ENCODE measurements at regions not wholly inside any gene's neighbourhood (a gene's known extent, or its start where the extent isn't known, plus 50 kb on each side); places are given as distances from the start of the nearest gene placed in this dataset.

DNA sequence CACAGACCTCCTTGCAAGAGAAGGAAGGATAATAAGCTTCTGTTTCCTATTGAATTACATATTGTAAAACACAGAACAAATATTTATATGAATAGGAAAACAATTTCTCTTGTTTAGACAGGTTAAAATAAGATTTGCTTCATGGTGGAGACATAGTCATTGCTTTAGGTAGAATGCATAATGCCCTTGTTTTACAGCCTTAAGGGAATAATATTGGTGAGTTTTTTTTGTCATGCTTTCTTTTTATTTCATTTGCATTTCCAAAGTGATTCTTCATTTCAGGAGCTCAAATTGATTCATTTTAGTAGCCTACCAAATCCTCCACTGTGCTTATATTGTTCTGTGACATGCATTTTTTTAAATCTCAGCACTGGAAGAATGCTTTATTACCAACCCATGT, 690.7 kb downstream of the OLFM4 start:
- Histone ChIP-seq H2AFZ (ENCODE audit: low read length, unreplicated experiment) (no peak overlapping the region), H3K4me3 (ENCODE audit: low read depth, low read length) (no peak overlapping the region)

DNA sequence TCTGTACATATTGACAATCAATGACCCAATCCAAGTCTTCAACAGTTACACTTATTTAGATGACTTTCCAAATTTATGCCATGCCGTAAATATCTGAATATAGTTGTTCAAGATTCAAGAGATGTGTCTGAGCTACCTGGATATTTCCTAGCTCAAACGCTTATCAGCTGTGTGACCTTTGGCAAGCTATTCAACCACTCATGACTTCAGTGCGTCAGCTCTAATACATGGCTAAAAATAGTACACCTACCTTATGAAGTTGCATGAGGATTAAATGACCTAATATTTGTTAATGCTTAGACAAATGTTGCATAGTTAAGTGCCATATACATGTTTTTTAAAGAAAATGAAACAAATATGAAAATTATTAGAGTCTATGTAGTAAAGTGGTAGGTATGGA, 704.1 kb downstream of the OLFM4 start:
- Histone ChIP-seq H3K79me2 (ENCODE audit: control insufficient read depth, insufficient read depth, low read length, unreplicated experiment) (no peaks in the 10 kb centered on the region), H3K4me1 (ENCODE audit: control insufficient read depth, insufficient read depth, low read length, unreplicated experiment) (no peaks in the 10 kb centered on the region), H3K4me3 (ENCODE audit: low read depth, low read length) (no peak overlapping the region), H2AFZ (ENCODE audit: low read length, unreplicated experiment) (no peak overlapping the region), H3K36me3 (ENCODE audit: insufficient read depth, low read length) (no peaks in the 10 kb centered on the region), H3K27ac (ENCODE audit: low read depth, low read length) (no peak overlapping the region), H3K27me3 (ENCODE audit: insufficient read depth, low read length) (no peaks in the 10 kb centered on the region)

More for the DNA sequence above, 690.7 kb downstream of the OLFM4 start:
- Histone ChIP-seq H3K4me1 (ENCODE audit: control insufficient read depth, insufficient read depth, low read length, unreplicated experiment) (no peaks in the 10 kb centered on the region), H3K36me3 (ENCODE audit: insufficient read depth, low read length) (no peaks in the 10 kb centered on the region), H3K27ac (ENCODE audit: low read depth, low read length) (no peak overlapping the region), H3K79me2 (ENCODE audit: control insufficient read depth, insufficient read depth, low read length, unreplicated experiment) (no peaks in the 10 kb centered on the region), H3K27me3 (ENCODE audit: insufficient read depth, low read length) (no peaks in the 10 kb centered on the region)

DNA sequence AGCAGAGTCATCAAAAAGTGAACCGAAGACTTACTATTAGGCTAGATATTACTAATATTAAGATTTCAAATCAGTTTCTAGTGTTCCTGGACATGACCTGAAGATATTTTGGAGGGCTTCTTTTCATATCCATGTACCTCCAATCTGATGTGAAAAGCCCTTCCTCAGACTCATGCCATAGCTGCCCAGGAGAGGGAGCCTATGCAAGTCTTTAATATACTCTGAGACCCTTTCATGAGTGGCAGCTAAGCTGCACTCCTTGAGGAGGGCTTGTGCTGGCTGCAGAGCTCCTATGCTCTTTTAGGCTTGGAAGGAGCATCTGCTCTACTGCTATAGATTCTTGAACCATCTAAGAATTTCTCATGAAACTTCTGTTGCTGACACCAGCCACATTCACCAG, 715.3 kb downstream of the OLFM4 start:
- Histone ChIP-seq H3K27ac (ENCODE audit: low read depth, low read length) (no peak overlapping the region), H3K79me2 (ENCODE audit: control insufficient read depth, insufficient read depth, low read length, unreplicated experiment) (no peaks in the 10 kb centered on the region), H3K4me1 (ENCODE audit: control insufficient read depth, insufficient read depth, low read length, unreplicated experiment) (no peaks in the 10 kb centered on the region), H3K4me3 (ENCODE audit: low read depth, low read length) (no peak overlapping the region), H2AFZ (ENCODE audit: low read length, unreplicated experiment) (no peak overlapping the region), H3K27me3 (ENCODE audit: insufficient read depth, low read length) (no peaks in the 10 kb centered on the region), H3K36me3 (ENCODE audit: insufficient read depth, low read length) (no peaks in the 10 kb centered on the region)

DNA sequence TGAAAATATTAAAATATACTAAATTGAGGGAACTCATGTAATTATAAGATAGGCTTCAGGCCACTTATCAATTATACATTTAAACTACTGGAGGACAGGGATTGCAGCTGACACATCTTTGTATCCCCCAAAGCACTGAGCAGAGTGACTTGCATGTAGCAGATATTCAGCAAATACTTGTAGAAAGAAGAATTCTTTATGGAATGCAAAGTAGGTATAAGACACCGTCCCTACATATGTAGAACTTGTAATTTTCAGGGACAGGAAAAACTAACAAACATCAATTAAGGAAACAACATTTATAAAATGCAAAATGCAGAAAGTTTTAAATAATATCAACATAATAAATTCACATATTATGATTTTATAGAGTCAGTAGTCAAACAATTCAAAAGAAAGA, 719.2 kb downstream of the OLFM4 start:
- H3K27ac ChIP-seq (ENCODE audit: low read depth, low read length): no peak overlapping the region
- no peaks in the 10 kb centered on the region for H3K79me2 ChIP-seq (ENCODE audit: control insufficient read depth, insufficient read depth, low read length, unreplicated experiment)
- no peak overlapping the region for H3K4me3 ChIP-seq (ENCODE audit: low read depth, low read length)
- H2AFZ ChIP-seq (ENCODE audit: low read length, unreplicated experiment): no peak overlapping the region
- H3K27me3 ChIP-seq (ENCODE audit: insufficient read depth, low read length): no peaks in the 10 kb centered on the region
- no peaks in the 10 kb centered on the region for H3K36me3 ChIP-seq (ENCODE audit: insufficient read depth, low read length)
- no peaks in the 10 kb centered on the region for H3K4me1 ChIP-seq (ENCODE audit: control insufficient read depth, insufficient read depth, low read length, unreplicated experiment)

DNA sequence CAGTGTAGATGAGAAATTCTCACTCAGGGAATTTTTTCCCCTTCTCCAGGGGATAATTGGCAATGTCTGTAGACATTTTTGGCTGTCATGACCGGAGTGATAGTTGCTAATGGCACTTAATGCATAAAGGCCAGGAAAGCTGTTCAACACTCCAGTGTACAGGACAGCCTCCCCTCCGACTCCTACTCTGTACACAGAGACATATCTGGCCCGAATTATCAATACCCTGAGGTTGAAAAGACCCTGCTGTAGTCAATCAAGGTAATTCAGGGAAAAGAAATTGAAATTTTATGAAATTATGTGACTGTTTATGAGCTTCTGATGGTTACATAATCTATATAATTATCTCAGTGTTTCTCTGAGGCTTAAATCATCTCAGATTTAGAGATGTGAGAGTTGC, 720.7 kb downstream of the OLFM4 start:
- Histone ChIP-seq H3K4me3 (ENCODE audit: low read depth, low read length) (no peak overlapping the region), H3K27ac (ENCODE audit: low read depth, low read length) (no peak overlapping the region), H3K79me2 (ENCODE audit: control insufficient read depth, insufficient read depth, low read length, unreplicated experiment) (no peaks in the 10 kb centered on the region), H2AFZ (ENCODE audit: low read length, unreplicated experiment) (no peak overlapping the region), H3K36me3 (ENCODE audit: insufficient read depth, low read length) (no peaks in the 10 kb centered on the region), H3K4me1 (ENCODE audit: control insufficient read depth, insufficient read depth, low read length, unreplicated experiment) (no peaks in the 10 kb centered on the region), H3K27me3 (ENCODE audit: insufficient read depth, low read length) (no peaks in the 10 kb centered on the region)

DNA sequence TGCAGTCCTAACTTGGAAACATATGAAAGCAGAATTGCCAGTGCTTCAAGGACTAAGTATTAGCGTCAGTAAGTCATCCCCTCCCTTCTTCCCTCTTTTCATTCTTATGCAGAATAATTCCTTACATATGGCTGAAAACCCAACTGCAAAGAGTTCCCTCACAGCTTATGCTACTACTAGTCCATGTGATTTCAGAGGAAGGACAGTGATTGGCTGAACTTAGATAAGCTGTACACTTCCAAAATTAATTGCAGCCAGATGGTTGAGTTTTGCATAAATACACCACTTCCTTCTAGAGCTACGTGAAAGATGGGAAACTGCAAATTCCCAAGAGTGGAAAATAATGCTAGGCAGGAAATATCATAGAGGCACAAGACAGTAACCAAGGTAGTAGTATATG, 730.4 kb downstream of the OLFM4 start:
- Histone ChIP-seq H3K4me3 (ENCODE audit: low read depth, low read length) (no peak overlapping the region), H3K27me3 (ENCODE audit: insufficient read depth, low read length) (no peaks in the 10 kb centered on the region), H3K79me2 (ENCODE audit: control insufficient read depth, insufficient read depth, low read length, unreplicated experiment) (no peaks in the 10 kb centered on the region), H3K36me3 (ENCODE audit: insufficient read depth, low read length) (no peaks in the 10 kb centered on the region), H2AFZ (ENCODE audit: low read length, unreplicated experiment) (no peak overlapping the region), H3K27ac (ENCODE audit: low read depth, low read length) (no peak overlapping the region), H3K4me1 (ENCODE audit: control insufficient read depth, insufficient read depth, low read length, unreplicated experiment) (no peaks in the 10 kb centered on the region)

DNA sequence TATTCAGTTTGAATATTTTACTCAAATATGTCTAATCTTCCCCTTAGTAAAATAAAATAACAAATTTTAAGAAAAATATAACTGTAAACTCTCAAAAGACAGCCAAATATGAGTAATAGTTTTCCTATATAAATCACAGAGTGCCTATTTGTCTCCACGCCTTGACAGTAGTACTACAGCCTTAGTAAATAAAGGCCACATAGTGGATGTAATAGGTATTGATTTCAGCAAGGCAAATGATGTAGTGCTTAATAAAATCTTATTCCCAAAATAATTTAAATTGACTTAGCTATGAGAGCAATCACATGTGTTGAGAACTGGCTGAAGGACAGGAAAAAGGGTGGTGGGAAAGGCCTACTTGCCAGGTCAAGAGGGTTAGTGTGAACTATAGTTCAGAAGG, 747.2 kb downstream of the OLFM4 start:
- Histone ChIP-seq H3K36me3 (ENCODE audit: insufficient read depth, low read length) (no peaks in the 10 kb centered on the region), H3K27ac (ENCODE audit: low read depth, low read length) (no peak overlapping the region), H2AFZ (ENCODE audit: low read length, unreplicated experiment) (no peak overlapping the region), H3K4me1 (ENCODE audit: control insufficient read depth, insufficient read depth, low read length, unreplicated experiment) (no peaks in the 10 kb centered on the region), H3K4me3 (ENCODE audit: low read depth, low read length) (no peak overlapping the region), H3K79me2 (ENCODE audit: control insufficient read depth, insufficient read depth, low read length, unreplicated experiment) (no peaks in the 10 kb centered on the region), H3K27me3 (ENCODE audit: insufficient read depth, low read length) (no peaks in the 10 kb centered on the region)

DNA sequence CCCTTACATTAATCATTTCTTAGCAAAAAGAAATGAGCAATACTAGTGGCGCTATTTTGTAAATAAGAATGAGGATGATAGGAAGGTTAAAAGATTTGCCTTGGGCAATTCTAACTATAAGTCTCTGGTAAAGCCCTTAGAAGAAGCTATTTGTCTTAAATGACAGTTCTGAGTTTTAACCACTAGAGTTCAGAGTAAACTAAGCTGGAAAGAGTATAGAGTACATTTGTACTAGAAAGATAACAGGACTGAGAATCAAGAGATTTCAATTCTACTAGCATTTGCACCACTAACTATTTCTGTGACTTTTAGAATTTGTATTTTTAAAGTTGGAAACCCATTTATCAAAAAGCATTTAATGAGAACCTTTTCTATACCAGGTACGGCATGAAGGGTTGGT, 750.3 kb downstream of the OLFM4 start:
- no peaks in the 10 kb centered on the region for H3K27me3 ChIP-seq (ENCODE audit: insufficient read depth, low read length)
- no peak overlapping the region for H2AFZ ChIP-seq (ENCODE audit: low read length, unreplicated experiment)
- no peaks in the 10 kb centered on the region for H3K4me1 ChIP-seq (ENCODE audit: control insufficient read depth, insufficient read depth, low read length, unreplicated experiment)
- no peaks in the 10 kb centered on the region for H3K36me3 ChIP-seq (ENCODE audit: insufficient read depth, low read length)
- H3K4me3 ChIP-seq (ENCODE audit: low read depth, low read length): no peak overlapping the region
- H3K27ac ChIP-seq (ENCODE audit: low read depth, low read length): no peak overlapping the region
- no peaks in the 10 kb centered on the region for H3K79me2 ChIP-seq (ENCODE audit: control insufficient read depth, insufficient read depth, low read length, unreplicated experiment)

DNA sequence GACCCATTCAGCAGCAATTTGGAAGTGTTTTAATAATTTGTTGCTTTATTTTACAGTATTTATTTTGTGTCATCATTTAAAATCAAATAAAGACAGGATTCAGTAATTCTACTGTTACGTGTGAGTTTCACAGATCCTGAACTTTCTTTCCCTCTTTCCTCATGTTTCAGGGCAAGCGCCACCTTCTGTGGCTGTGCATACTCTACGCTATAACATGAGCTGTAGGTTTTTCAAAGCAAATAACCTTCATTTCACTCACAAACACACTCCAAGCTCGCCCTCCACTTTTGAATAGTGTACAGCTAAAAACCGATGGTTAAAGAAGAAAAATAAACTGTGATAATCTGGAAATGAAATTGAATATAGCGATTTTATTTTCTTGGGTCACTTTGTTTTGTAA, 753.3 kb downstream of the OLFM4 start:
- no peaks in the 10 kb centered on the region for H3K79me2 ChIP-seq (ENCODE audit: control insufficient read depth, insufficient read depth, low read length, unreplicated experiment)
- H2AFZ ChIP-seq (ENCODE audit: low read length, unreplicated experiment): no peak overlapping the region
- no peaks in the 10 kb centered on the region for H3K27me3 ChIP-seq (ENCODE audit: insufficient read depth, low read length)
- no peak overlapping the region for H3K27ac ChIP-seq (ENCODE audit: low read depth, low read length)
- no peaks in the 10 kb centered on the region for H3K36me3 ChIP-seq (ENCODE audit: insufficient read depth, low read length)
- H3K4me1 ChIP-seq (ENCODE audit: control insufficient read depth, insufficient read depth, low read length, unreplicated experiment): no peaks in the 10 kb centered on the region
- H3K4me3 ChIP-seq (ENCODE audit: low read depth, low read length): no peak overlapping the region

DNA sequence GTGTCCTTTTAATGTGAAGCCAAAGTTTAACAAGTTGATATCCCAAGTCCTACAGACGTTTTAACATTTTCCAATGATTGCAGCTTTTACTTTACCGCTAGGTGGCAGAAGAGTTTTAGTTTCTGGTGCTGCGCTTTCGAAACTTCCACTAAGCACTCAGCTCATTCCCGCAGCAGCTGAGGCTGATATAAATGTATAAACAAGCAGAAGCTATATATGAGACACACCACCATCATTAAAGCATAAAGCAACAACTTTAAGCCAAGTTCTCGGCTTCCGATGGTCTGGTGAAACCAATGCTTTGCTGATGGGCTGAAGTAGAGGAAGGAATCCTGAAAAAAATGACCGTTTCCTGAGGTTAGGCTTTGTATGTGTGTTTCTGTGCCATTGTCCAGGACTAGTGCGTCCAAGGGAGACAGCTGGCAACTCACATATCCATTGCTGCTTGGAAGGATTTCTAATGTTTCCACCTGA, 753.9 kb downstream of the OLFM4 start:
- H3K27me3 ChIP-seq (ENCODE audit: insufficient read depth, low read length): no peaks in the 10 kb centered on the region
- no peaks in the 10 kb centered on the region for H3K79me2 ChIP-seq (ENCODE audit: control insufficient read depth, insufficient read depth, low read length, unreplicated experiment)
- no peaks in the 10 kb centered on the region for H3K4me1 ChIP-seq (ENCODE audit: control insufficient read depth, insufficient read depth, low read length, unreplicated experiment)
- H3K4me3 ChIP-seq (ENCODE audit: low read depth, low read length): no peak overlapping the region
- H3K27ac ChIP-seq (ENCODE audit: low read depth, low read length): no peak overlapping the region
- H2AFZ ChIP-seq (ENCODE audit: low read length, unreplicated experiment): no peak overlapping the region
- no peaks in the 10 kb centered on the region for H3K36me3 ChIP-seq (ENCODE audit: insufficient read depth, low read length)

DNA sequence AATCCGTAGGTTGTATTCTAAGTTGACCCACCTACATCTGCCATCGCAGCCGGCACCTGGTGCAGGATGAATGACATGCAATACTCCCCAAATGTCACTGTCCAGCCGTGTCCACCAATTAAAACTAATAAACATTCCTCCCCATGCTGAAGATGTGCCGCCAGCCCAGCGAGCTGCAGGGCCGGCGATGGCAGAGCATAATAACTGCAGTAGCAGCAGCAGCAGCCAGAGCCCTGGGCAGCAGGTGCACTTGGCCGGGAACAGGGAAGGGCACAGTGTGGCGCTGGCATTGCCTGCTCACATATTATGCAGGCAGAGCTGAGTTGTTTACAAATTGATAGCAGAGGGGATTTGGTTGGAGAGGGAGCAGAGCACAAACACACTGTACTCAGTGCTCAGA, 754.9 kb downstream of the OLFM4 start:
- Histone ChIP-seq H3K27me3 (ENCODE audit: insufficient read depth, low read length) (no peaks in the 10 kb centered on the region), H3K4me3 (ENCODE audit: low read depth, low read length) (no peak overlapping the region), H2AFZ (ENCODE audit: low read length, unreplicated experiment) (no peak overlapping the region), H3K79me2 (ENCODE audit: control insufficient read depth, insufficient read depth, low read length, unreplicated experiment) (no peaks in the 10 kb centered on the region), H3K27ac (ENCODE audit: low read depth, low read length) (no peak overlapping the region), H3K4me1 (ENCODE audit: control insufficient read depth, insufficient read depth, low read length, unreplicated experiment) (no peaks in the 10 kb centered on the region), H3K36me3 (ENCODE audit: insufficient read depth, low read length) (no peaks in the 10 kb centered on the region)
